WTC11 (cell line): ENCODE measurements at regions not wholly inside any gene's neighbourhood (a gene's known extent, or its start where the extent isn't known, plus 50 kb on each side); places are given as distances from the start of the nearest gene placed in this dataset.

Experiments
- ATAC-seq: fragments of 200-7000 bp; cut with Tn5 transposase; 2 replicates; pipeline ENCODE4 v1.10.0; 2021; ENCODE audit warnings: mild to moderate bottlenecking, moderate library complexity
- CTCF ChIA-PET: fragments of 300-600 bp; sonication (Branson Sonifier 250); formaldehyde crosslinking; loops from one replicate; lab custom pipeline; 2021; ENCODE audit warnings: antibody characterized with exemption; lab: Charles Lee
- POLR2A ChIA-PET: fragments of 350-600 bp; sonication (Branson Sonifier 250); formaldehyde crosslinking; loops from one replicate; lab custom pipeline; 2021; ENCODE audit warnings: antibody characterized with exemption; lab: Charles Lee
- DNase-seq: peaks from one replicate; pipeline ENCODE4 v3.0.0; 2021; ENCODE audit warnings: low spot score
- H3K27ac Mint-ChIP-seq: 2 replicates; pipeline ENCODE4 v1.8.0; 2021; ENCODE audit warnings: mixed read lengths
- H3K27me3 Mint-ChIP-seq: 2 replicates; pipeline ENCODE4 v1.8.0; 2021; ENCODE audit warnings: low read depth, mild to moderate bottlenecking, moderate library complexity, mixed read lengths
- H3K36me3 Mint-ChIP-seq: 2 replicates; pipeline ENCODE4 v1.8.0; 2021; ENCODE audit warnings: mixed read lengths
- H3K4me1 Mint-ChIP-seq: 2 replicates; pipeline ENCODE4 v1.8.0; 2022; ENCODE audit warnings: mixed read lengths
- H3K4me3 Mint-ChIP-seq: 2 replicates; pipeline ENCODE4 v1.8.0; 2021; ENCODE audit warnings: mild to moderate bottlenecking, moderate library complexity, mixed read lengths
- H3K9me3 Mint-ChIP-seq: 2 replicates; pipeline ENCODE4 v1.8.0; 2021; ENCODE audit warnings: mixed read lengths
- AR ChIP-seq: fragments of 250-450 bp; sonication (Bioruptor Pico); IDR thresholded peaks from 2 replicates; pipeline ENCODE4 v1.9.0; 2021; ENCODE audit warnings: mild to moderate bottlenecking
- ATF2 ChIP-seq: sonication (generic); formaldehyde crosslinking; IDR thresholded peaks from 2 replicates; pipeline ENCODE4 v1.8.1; 2022; ENCODE audit warnings: low read depth, missing genetic modification reagents, borderline replicate concordance
- CREM ChIP-seq: sonication (generic); formaldehyde crosslinking; IDR thresholded peaks from 2 replicates; pipeline ENCODE4 v1.8.1; 2022; ENCODE audit warnings: mild to moderate bottlenecking, missing genetic modification reagents, moderate library complexity
- FOXP4 ChIP-seq: sonication (generic); formaldehyde crosslinking; IDR thresholded peaks from 2 replicates; pipeline ENCODE4 v1.8.0; 2022; ENCODE audit warnings: mild to moderate bottlenecking, missing genetic modification reagents
- GABPB1 ChIP-seq: sonication (generic); formaldehyde crosslinking; IDR thresholded peaks from 2 replicates; pipeline ENCODE4 v1.8.1; 2023; ENCODE audit warnings: mild to moderate bottlenecking, missing genetic modification reagents
- MAX ChIP-seq: sonication (generic); formaldehyde crosslinking; IDR thresholded peaks from 2 replicates; pipeline ENCODE4 v1.8.0; 2022; ENCODE audit warnings: mild to moderate bottlenecking, missing genetic modification reagents
- MXD4 ChIP-seq: fragments of 250-450 bp; sonication (Bioruptor Pico); IDR thresholded peaks from 2 replicates; pipeline ENCODE4 v1.8.0; 2021; ENCODE audit warnings: mild to moderate bottlenecking, moderate library complexity, borderline replicate concordance
- NR1H2 ChIP-seq: sonication (generic); formaldehyde crosslinking; IDR thresholded peaks from 2 replicates; pipeline ENCODE4 v1.9.0; 2021; ENCODE audit warnings: mild to moderate bottlenecking, moderate library complexity, missing genetic modification reagents
- PRDM15 ChIP-seq: sonication (generic); formaldehyde crosslinking; IDR thresholded peaks from 2 replicates; pipeline ENCODE4 v1.8.0; 2022; ENCODE audit warnings: missing genetic modification reagents
- RORB ChIP-seq: fragments of 250-450 bp; sonication (Bioruptor Pico); IDR thresholded peaks from 2 replicates; pipeline ENCODE4 v1.9.0; 2021; ENCODE audit warnings: mild to moderate bottlenecking
- SMAD3 ChIP-seq: sonication (generic); formaldehyde crosslinking; IDR thresholded peaks from 2 replicates; pipeline ENCODE4 v1.8.0; 2022; ENCODE audit warnings: missing genetic modification reagents, mild to moderate bottlenecking, borderline replicate concordance
- TP53 ChIP-seq: sonication (generic); formaldehyde crosslinking; IDR thresholded peaks from 2 replicates; pipeline ENCODE4 v1.8.1; 2023; ENCODE audit warnings: mild to moderate bottlenecking, missing genetic modification reagents
- USF1 ChIP-seq: sonication (generic); formaldehyde crosslinking; IDR thresholded peaks from 2 replicates; pipeline ENCODE4 v1.8.0; 2022; ENCODE audit warnings: mild to moderate bottlenecking, missing genetic modification reagents
- USF2 ChIP-seq: sonication (generic); formaldehyde crosslinking; IDR thresholded peaks from 2 replicates; pipeline ENCODE4 v1.8.1; 2023; ENCODE audit warnings: mild to moderate bottlenecking, missing genetic modification reagents, moderate library complexity
- ZBTB21 ChIP-seq: sonication (generic); formaldehyde crosslinking; IDR thresholded peaks from 2 replicates; pipeline ENCODE4 v1.8.1; 2023; ENCODE audit warnings: mild to moderate bottlenecking, missing genetic modification reagents, borderline replicate concordance
- ZNF121 ChIP-seq: sonication (generic); formaldehyde crosslinking; IDR thresholded peaks from 2 replicates; pipeline ENCODE4 v1.8.0; 2023; ENCODE audit warnings: missing genetic modification reagents
- ZNF281 ChIP-seq: sonication (generic); formaldehyde crosslinking; IDR thresholded peaks from 2 replicates; pipeline ENCODE4 v1.8.0; 2023; ENCODE audit warnings: mild to moderate bottlenecking, missing genetic modification reagents
- ZNF317 ChIP-seq: sonication (generic); formaldehyde crosslinking; IDR thresholded peaks from 2 replicates; pipeline ENCODE4 v1.8.1; 2023; ENCODE audit warnings: low read depth, mild to moderate bottlenecking, moderate library complexity, missing genetic modification reagents, borderline replicate concordance
- ZNF671 ChIP-seq: fragments of 250-450 bp; sonication (Bioruptor Pico); IDR thresholded peaks from 2 replicates; pipeline ENCODE4 v1.8.0; 2021; ENCODE audit warnings: mild to moderate bottlenecking

GRCh38 chr18:38751898-38752297, 1186.3 kb upstream of the CELF4 start:
- DNase-seq (no peak), ATAC-seq (no peak)
- H3K27ac Mint-ChIP-seq, result no peak overlapping the region

GRCh38 chr18:38751211-38751610, 1185.6 kb upstream of the CELF4 start:
- H3K27ac Mint-ChIP-seq, result no peak overlapping the region
- POLR2A ChIA-PET, result no interaction called here
- no peak for TF ChIP-seq SMAD3 (CRISPR knock-in tag)
- TF ChIP-seq TP53 (CRISPR knock-in tag), result no peak
- no peak for TF ChIP-seq AR (CRISPR knock-in tag)
- TF ChIP-seq PRDM15 (CRISPR knock-in tag), result no peak
- TF ChIP-seq CREM (CRISPR knock-in tag), result no peak
- TF ChIP-seq MAX (CRISPR knock-in tag), result no peak
- TF ChIP-seq ZBTB21 (CRISPR knock-in tag), result no peak
- no peak for TF ChIP-seq ATF2 (CRISPR knock-in tag)
- TF ChIP-seq ZNF281, result no peak
- no peak for TF ChIP-seq ZNF121 (CRISPR knock-in tag)

More at GRCh38 chr18:38751898-38752297, 1186.3 kb upstream of the CELF4 start:
- CTCF ChIA-PET, result no interaction called here
- H3K4me3 Mint-ChIP-seq, result no peak overlapping the region
- H3K27me3 Mint-ChIP-seq, result no peaks in the 10 kb centered on the region
- TF ChIP-seq USF2 (CRISPR knock-in tag), result no peak
- TF ChIP-seq TP53 (CRISPR knock-in tag), result no peak
- no peak for TF ChIP-seq GABPB1 (CRISPR knock-in tag)
- TF ChIP-seq FOXP4 (CRISPR knock-in tag), result no peak
- TF ChIP-seq RORB (CRISPR knock-in tag), result no peak
- TF ChIP-seq MXD4, result no peak
- TF ChIP-seq ZNF671, result no peak
- no peak for TF ChIP-seq USF1 (CRISPR knock-in tag)
- TF ChIP-seq ZNF317, result no peak
- no peak for TF ChIP-seq NR1H2 (CRISPR knock-in tag)
- TF ChIP-seq, all 79 proteins: peak for 0
- Mint-ChIP-seq H3K36me3 (no peaks in the 10 kb centered on the region), H3K9me3 (no peaks in the 10 kb centered on the region), H3K4me1 (peaks cover 8% of the 10 kb centered on the region)
- POLR2A ChIA-PET, result no interaction called here

More at GRCh38 chr18:38751211-38751610, 1185.6 kb upstream of the CELF4 start:
- CTCF ChIA-PET, result no interaction called here
- H3K36me3 Mint-ChIP-seq, result no peaks in the 10 kb centered on the region
- DNase-seq, result no peak
- H3K27me3 Mint-ChIP-seq, result no peaks in the 10 kb centered on the region
- peaks cover 4% of the 10 kb centered on the region for H3K4me1 Mint-ChIP-seq
- no peaks in the 10 kb centered on the region for H3K9me3 Mint-ChIP-seq
- ATAC-seq, result no peak
- no peak overlapping the region for H3K4me3 Mint-ChIP-seq
